ENCODE measurements at regions not wholly inside any gene's neighbourhood (a gene's known extent, or its start where the extent isn't known, plus 50 kb on each side); places are given as distances from the start of the nearest gene placed in this dataset.

GRCh38 chr10:57769298-57769697 lies 498.4 kb downstream of the IPMK start:
- TF ChIP-seq EZH2phosphoT487 (IDR thresholded peaks at IDR 0.05; ENCODE audit: insufficient read depth, low read depth), result no peak
- no peak for TF ChIP-seq EZH2 (IDR thresholded peaks at IDR 0.05; ENCODE audit: insufficient read depth, poor library complexity, severe bottlenecking)
